Activated CD8-positive, alpha-beta T cell treated with anti-CD3 and anti-CD28 coated beads for 36 hours (primary cell): ENCODE measurements at regions not wholly inside any gene's neighbourhood (a gene's known extent, or its start where the extent isn't known, plus 50 kb on each side); places are given as distances from the start of the nearest gene placed in this dataset.

Source experiments
- ATAC-seq: fragments of 200-7000 bp; cut with Tn5 transposase; one replicate; pipeline ENCODE4 v1.10.0; 2021; ENCODE audit warnings: mild to moderate bottlenecking, moderate library complexity
- CTCF ChIA-PET: fragments of 350-600 bp; sonication (Branson Sonifier 250); formaldehyde crosslinking; loops from one replicate; lab custom pipeline; 2021; ENCODE audit warnings: antibody characterized with exemption; lab: Charles Lee
- POLR2A ChIA-PET: fragments of 350-600 bp; sonication (Branson Sonifier 250); formaldehyde crosslinking; loops from one replicate; lab custom pipeline; 2021; ENCODE audit warnings: antibody characterized with exemption; lab: Charles Lee
- DNase-seq: peaks from one replicate; pipeline ENCODE4 v3.0.0-alpha.2; 2020
- H3K27ac Mint-ChIP-seq: one replicate; pipeline ENCODE4 v1.8.0; 2021; ENCODE audit warnings: mild to moderate bottlenecking, mixed read lengths
- H3K27me3 Mint-ChIP-seq: one replicate; pipeline ENCODE4 v1.8.0; 2021; ENCODE audit warnings: mixed read lengths
- H3K36me3 Mint-ChIP-seq: one replicate; pipeline ENCODE4 v1.8.0; 2021; ENCODE audit warnings: low read depth, mixed read lengths
- H3K4me1 Mint-ChIP-seq: one replicate; pipeline ENCODE4 v1.8.0; 2021; ENCODE audit warnings: low read depth, mixed read lengths
- H3K4me3 Mint-ChIP-seq: one replicate; pipeline ENCODE4 v1.8.0; 2021; ENCODE audit warnings: mild to moderate bottlenecking, moderate library complexity, mixed read lengths
- H3K9me3 Mint-ChIP-seq: one replicate; pipeline ENCODE4 v1.8.0; 2021; ENCODE audit warnings: mixed read lengths
- intact Hi-C: fragments of 100-400 bp; cut with micrococcal nuclease; formaldehyde crosslinking; loops from one replicate; pipeline ENCODE4 v1.10.0; 2022
- TF ChIP-seq, protein P1 (sequence below): fragments of 200-600 bp; IDR thresholded peaks from one replicate; pipeline ENCODE4 v1.8.0; 2022; ENCODE audit warnings: antibody characterized with exemption, mild to moderate bottlenecking

GRCh38 chr5:38094889-38095288 is 163.5 kb upstream of the EGFLAM start:
- Mint-ChIP-seq H3K9me3 (no peaks in the 10 kb centered on the region), H3K27ac (no peak overlapping the region), H3K36me3 (no peaks in the 10 kb centered on the region), H3K4me3 (no peak overlapping the region), H3K4me1 (no peaks in the 10 kb centered on the region), H3K27me3 (peaks cover 2% of the 10 kb centered on the region)
- intact Hi-C loops = no loop called here
- ChIA-PET POLR2A (no interaction called here), CTCF (no interaction called here)
- ATAC-seq (no peak), DNase-seq (no peak)
- TF ChIP-seq, protein P1, sequence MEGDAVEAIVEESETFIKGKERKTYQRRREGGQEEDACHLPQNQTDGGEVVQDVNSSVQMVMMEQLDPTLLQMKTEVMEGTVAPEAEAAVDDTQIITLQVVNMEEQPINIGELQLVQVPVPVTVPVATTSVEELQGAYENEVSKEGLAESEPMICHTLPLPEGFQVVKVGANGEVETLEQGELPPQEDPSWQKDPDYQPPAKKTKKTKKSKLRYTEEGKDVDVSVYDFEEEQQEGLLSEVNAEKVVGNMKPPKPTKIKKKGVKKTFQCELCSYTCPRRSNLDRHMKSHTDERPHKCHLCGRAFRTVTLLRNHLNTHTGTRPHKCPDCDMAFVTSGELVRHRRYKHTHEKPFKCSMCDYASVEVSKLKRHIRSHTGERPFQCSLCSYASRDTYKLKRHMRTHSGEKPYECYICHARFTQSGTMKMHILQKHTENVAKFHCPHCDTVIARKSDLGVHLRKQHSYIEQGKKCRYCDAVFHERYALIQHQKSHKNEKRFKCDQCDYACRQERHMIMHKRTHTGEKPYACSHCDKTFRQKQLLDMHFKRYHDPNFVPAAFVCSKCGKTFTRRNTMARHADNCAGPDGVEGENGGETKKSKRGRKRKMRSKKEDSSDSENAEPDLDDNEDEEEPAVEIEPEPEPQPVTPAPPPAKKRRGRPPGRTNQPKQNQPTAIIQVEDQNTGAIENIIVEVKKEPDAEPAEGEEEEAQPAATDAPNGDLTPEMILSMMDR = no peak

- no peak for ATAC-seq
- Mint-ChIP-seq H3K4me3 (no peak overlapping the region), H3K36me3 (no peaks in the 10 kb centered on the region), H3K27me3 (peaks cover 2% of the 10 kb centered on the region), H3K9me3 (no peaks in the 10 kb centered on the region), H3K27ac (no peak overlapping the region), H3K4me1 (no peaks in the 10 kb centered on the region)
- DNase-seq = no peak
- intact Hi-C loops = no loop called here
- ChIA-PET POLR2A (no interaction called here), CTCF (no interaction called here)
- TF ChIP-seq, protein P1 = no peak
Measured at GRCh38 chr5:38093855-38094254, 164.5 kb upstream of the EGFLAM start.

DNA sequence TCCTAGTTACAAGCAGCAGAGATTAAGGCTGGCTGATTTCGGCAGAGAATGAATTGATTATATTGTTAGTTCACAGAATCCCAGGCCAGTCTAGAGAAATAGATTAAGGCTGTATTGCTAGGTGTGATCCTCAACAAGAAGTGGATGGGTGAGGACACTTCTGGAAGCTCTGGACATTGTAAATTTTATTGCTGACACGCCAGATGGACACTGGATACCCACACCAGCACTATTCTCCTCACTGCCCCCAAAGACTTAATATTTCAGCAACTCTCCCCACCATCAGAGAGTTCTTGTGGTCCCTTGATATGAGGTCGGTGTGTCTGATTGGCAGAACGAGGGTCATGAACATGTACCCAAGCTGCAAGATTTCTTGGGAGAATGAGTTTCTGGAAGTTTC is 171.6 kb upstream of the EGFLAM start:
- CTCF ChIA-PET = no interaction called here
- H3K9me3 Mint-ChIP-seq = no peaks in the 10 kb centered on the region
- peaks cover 1% of the 10 kb centered on the region for H3K27me3 Mint-ChIP-seq
- POLR2A ChIA-PET = no interaction called here
- no peaks in the 10 kb centered on the region for H3K36me3 Mint-ChIP-seq
- ATAC-seq = no peak
- DNase-seq = no peak
- TF ChIP-seq, protein P1 = no peak
- intact Hi-C loops = no loop called here
- no peaks in the 10 kb centered on the region for H3K4me1 Mint-ChIP-seq
- H3K27ac Mint-ChIP-seq = no peak overlapping the region
- no peak overlapping the region for H3K4me3 Mint-ChIP-seq

GRCh38 chr5:38079620-38080402 is 178.5 kb upstream of the EGFLAM start:
- H3K4me1 Mint-ChIP-seq = no peaks in the 10 kb centered on the region
- H3K9me3 Mint-ChIP-seq = no peaks in the 10 kb centered on the region
- no peaks in the 10 kb centered on the region for H3K36me3 Mint-ChIP-seq
- ATAC-seq (no peak), DNase-seq (no peak)
- POLR2A ChIA-PET = interaction anchor here (0.6 to 1.0 kb wide), 2 partner anchors 37 to 680 kb away, joined by 3 read pairs; no protein-coding TSS in a partner anchor
- intact Hi-C loops = no loop called here
- no peak overlapping the region for H3K4me3 Mint-ChIP-seq
- TF ChIP-seq, protein P1 = no peak
- no peak overlapping the region for H3K27ac Mint-ChIP-seq
- H3K27me3 Mint-ChIP-seq = no peaks in the 10 kb centered on the region
- CTCF ChIA-PET = no interaction called here

DNA sequence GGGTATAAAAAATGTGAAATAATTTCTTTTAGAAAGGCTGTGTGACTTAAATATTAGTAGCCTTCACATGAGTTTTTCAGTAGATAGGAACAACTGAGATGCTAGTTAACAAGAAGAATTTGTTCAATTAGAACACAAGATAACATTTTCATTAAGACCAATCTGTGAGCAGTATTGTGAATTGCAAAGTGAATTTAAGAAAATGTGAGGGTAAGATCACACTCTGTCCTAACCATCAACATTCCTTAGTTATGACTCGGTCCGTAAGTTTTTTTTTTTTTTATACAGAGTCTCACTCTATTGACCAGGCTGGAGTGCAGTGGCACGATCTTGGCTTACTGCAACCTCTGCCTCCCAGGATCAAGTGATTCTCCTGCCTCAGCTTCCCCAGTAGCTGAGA is 180.2 kb upstream of the EGFLAM start:
- H3K9me3 Mint-ChIP-seq = no peaks in the 10 kb centered on the region
- TF ChIP-seq, protein P1 = no peak
- H3K27ac Mint-ChIP-seq = no peak overlapping the region
- CTCF ChIA-PET = no interaction called here
- no peaks in the 10 kb centered on the region for H3K36me3 Mint-ChIP-seq
- H3K4me3 Mint-ChIP-seq = no peak overlapping the region
- no peaks in the 10 kb centered on the region for H3K27me3 Mint-ChIP-seq
- intact Hi-C loops = no loop called here
- POLR2A ChIA-PET = no interaction called here
- ATAC-seq = no peak
- H3K4me1 Mint-ChIP-seq = no peaks in the 10 kb centered on the region
- DNase-seq = no peak
